Keratinocyte (primary cell): ENCODE measurements at regions not wholly inside any gene's neighbourhood (a gene's known extent, or its start where the extent isn't known, plus 50 kb on each side); places are given as distances from the start of the nearest gene placed in this dataset.
"Not testable (repeated sequence)": the region's sequence is repeated elsewhere in the genome, so short reads cannot be mapped to it uniquely, and the experiment has no call there.

Experiments used
- DNase-seq: peaks from one replicate; pipeline ENCODE4 v3.0.0-alpha.2; 2011; ENCODE audit warnings: low read depth, missing footprints, low spot score
- FAIRE-seq: peaks from 2 replicates; lab custom pipeline; 2011; peaks lifted over from hg19 to GRCh38; lab: Jason Lieb, UNC
- H2AFZ ChIP-seq: 2 replicates; pipeline ENCODE4 v1.6.0; 2012; ENCODE audit warnings: low read length, control low read depth, inconsistent platforms; ENCODE audit not compliant: control insufficient read depth
- H3K27ac ChIP-seq: 2 replicates; pipeline ENCODE4 v1.5.1; 2011; ENCODE audit warnings: low read length; ENCODE audit not compliant: control insufficient read depth, insufficient read depth
- H3K27me3 ChIP-seq: 3 replicates; pipeline ENCODE4 v1.6.0; 2011; ENCODE audit warnings: low read length; ENCODE audit not compliant: control insufficient read depth, insufficient read depth; ENCODE audit errors: extremely low read depth
- H3K36me3 ChIP-seq, 2 experiments: 2 replicates in 1 of 2; 3 replicates in 1 of 2; pipeline ENCODE4 v1.5.1; 2011; ENCODE audit warnings: low read length in 2 of 2, mild to moderate bottlenecking in 1 of 2; ENCODE audit not compliant: control insufficient read depth in 2 of 2, insufficient read depth in 2 of 2; ENCODE audit errors: extremely low read depth in 1 of 2
- H3K4me1 ChIP-seq: 3 replicates; pipeline ENCODE4 v1.5.1; 2011; ENCODE audit warnings: low read length; ENCODE audit not compliant: control insufficient read depth, insufficient read depth; ENCODE audit errors: extremely low read depth
- H3K4me2 ChIP-seq: 3 replicates; pipeline ENCODE4 v1.6.0; 2011; ENCODE audit warnings: low read depth, low read length; ENCODE audit not compliant: control insufficient read depth, insufficient read depth; ENCODE audit errors: extremely low read depth
- H3K4me3 ChIP-seq, 3 experiments: fragments of 200-600 bp in 1 of 3; sonication (generic) in 1 of 3; 2 replicates in 2 of 3; 3 replicates in 1 of 3; pipeline ENCODE4 v1.5.1; 2011 to 2016; ENCODE audit warnings: low read length in 3 of 3, mild to moderate bottlenecking in 3 of 3, control low read depth in 2 of 3, inconsistent platforms in 1 of 3, low read depth in 1 of 3, mixed read lengths in 1 of 3, mixed run types in 1 of 3, moderate library complexity in 1 of 3; ENCODE audit not compliant: control insufficient read depth in 2 of 3, insufficient read depth in 2 of 3; ENCODE audit errors: extremely low read depth in 1 of 3
- H3K79me2 ChIP-seq: 2 replicates; pipeline ENCODE4 v1.6.0; 2012; ENCODE audit warnings: low read length; ENCODE audit not compliant: control insufficient read depth, insufficient read depth
- H3K9ac ChIP-seq: 3 replicates; pipeline ENCODE4 v1.6.0; 2011; ENCODE audit warnings: low read length; ENCODE audit not compliant: control insufficient read depth, insufficient read depth; ENCODE audit errors: extremely low read depth
- H3K9me1 ChIP-seq: 3 replicates; pipeline ENCODE4 v1.6.0; 2011; ENCODE audit warnings: low read length; ENCODE audit not compliant: control insufficient read depth, insufficient read depth; ENCODE audit errors: extremely low read depth
- H3K9me3 ChIP-seq: 2 replicates; pipeline ENCODE4 v1.5.1; 2012; ENCODE audit warnings: low read depth, low read length; ENCODE audit not compliant: control insufficient read depth
- H4K20me1 ChIP-seq: 3 replicates; pipeline ENCODE4 v1.6.0; 2011; ENCODE audit warnings: low read length; ENCODE audit not compliant: control insufficient read depth, insufficient read depth; ENCODE audit errors: extremely low read depth
- EZH2 ChIP-seq: IDR thresholded peaks from one replicate; pipeline ENCODE4 v1.6.1; 2012; ENCODE audit warnings: inconsistent platforms, mild to moderate bottlenecking, low read length, moderate library complexity
- dilution Hi-C: fragments of 300-500 bp; cut with MboI; formaldehyde crosslinking; loops from one replicate; pipeline ENCODE4 v1.7.0; 2020; ENCODE audit warnings: low sequenced_read_pairs; ENCODE audit not compliant: extremely low pct_ligation_motif_present
- TF ChIP-seq, protein P1 (sequence below), 3 experiments: IDR thresholded peaks in 1 of 3; conservative IDR thresholded peaks in 1 of 3; optimal IDR thresholded peaks in 1 of 3; 2 replicates in 2 of 3; 3 replicates in 1 of 3; pipeline versions ENCODE3 to v1.5.1; 2011; ENCODE audit warnings: low read length in 3 of 3, mild to moderate bottlenecking in 3 of 3, moderate library complexity in 2 of 3, control low read depth in 1 of 3, inconsistent platforms in 1 of 3; ENCODE audit not compliant: insufficient read depth in 2 of 3; ENCODE audit errors: extremely low read depth in 1 of 3

DNA sequence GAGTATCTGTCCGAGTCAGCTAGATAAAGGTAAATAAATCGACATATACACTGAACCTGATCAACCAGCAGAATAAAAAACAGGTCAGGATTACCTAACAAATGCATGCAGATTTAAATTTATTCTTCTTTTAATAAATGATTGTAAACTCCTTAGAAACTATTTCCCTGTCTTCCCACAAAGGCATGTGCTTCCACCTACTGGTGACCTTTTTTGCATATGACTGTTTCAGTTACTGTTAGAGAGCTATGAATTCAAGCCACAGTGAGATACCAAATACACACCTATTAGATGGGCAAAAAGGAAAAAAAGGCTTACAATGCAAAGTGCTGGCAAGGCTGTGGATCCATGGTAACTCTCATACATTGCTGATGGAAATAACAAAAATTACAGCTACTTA, 957.4 kb upstream of the NCAM2 start:
- Histone ChIP-seq H3K36me3 (no peaks in the 10 kb centered on the region), H3K4me1 (no peaks in the 10 kb centered on the region), H3K9me1 (no peaks in the 10 kb centered on the region), H3K27me3 (no peaks in the 10 kb centered on the region), H2AFZ (no peak overlapping the region), H3K9ac (no peak overlapping the region), H4K20me1 (no peaks in the 10 kb centered on the region), H3K79me2 (no peaks in the 10 kb centered on the region), H3K27ac (no peak overlapping the region), H3K4me3 (no peak overlapping the region), H3K4me2 (no peak overlapping the region), H3K9me3 (peaks cover 9% of the 10 kb centered on the region)
- no peak for TF ChIP-seq EZH2
- TF ChIP-seq, protein P1, sequence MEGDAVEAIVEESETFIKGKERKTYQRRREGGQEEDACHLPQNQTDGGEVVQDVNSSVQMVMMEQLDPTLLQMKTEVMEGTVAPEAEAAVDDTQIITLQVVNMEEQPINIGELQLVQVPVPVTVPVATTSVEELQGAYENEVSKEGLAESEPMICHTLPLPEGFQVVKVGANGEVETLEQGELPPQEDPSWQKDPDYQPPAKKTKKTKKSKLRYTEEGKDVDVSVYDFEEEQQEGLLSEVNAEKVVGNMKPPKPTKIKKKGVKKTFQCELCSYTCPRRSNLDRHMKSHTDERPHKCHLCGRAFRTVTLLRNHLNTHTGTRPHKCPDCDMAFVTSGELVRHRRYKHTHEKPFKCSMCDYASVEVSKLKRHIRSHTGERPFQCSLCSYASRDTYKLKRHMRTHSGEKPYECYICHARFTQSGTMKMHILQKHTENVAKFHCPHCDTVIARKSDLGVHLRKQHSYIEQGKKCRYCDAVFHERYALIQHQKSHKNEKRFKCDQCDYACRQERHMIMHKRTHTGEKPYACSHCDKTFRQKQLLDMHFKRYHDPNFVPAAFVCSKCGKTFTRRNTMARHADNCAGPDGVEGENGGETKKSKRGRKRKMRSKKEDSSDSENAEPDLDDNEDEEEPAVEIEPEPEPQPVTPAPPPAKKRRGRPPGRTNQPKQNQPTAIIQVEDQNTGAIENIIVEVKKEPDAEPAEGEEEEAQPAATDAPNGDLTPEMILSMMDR (optimal IDR thresholded peaks at IDR 0.05 in 1 of 3, IDR thresholded peaks at IDR 0.05 in 1 of 3, conservative IDR thresholded peaks at IDR 0.05 in 1 of 3; ENCODE audit: extremely low read depth in 1 of 3, insufficient read depth in 2 of 3, low read length in 3 of 3), result no peak
- DNase-seq (no peak), FAIRE-seq (no peak)
- dilution Hi-C loops, result no loop called here

GRCh38 chr21:20045197-20045596, 953.0 kb upstream of the NCAM2 start:
- no peak overlapping the region for H3K27ac ChIP-seq
- H3K4me1 ChIP-seq, result no peaks in the 10 kb centered on the region
- TF ChIP-seq, protein P1 (optimal IDR thresholded peaks at IDR 0.05 in 1 of 3, IDR thresholded peaks at IDR 0.05 in 1 of 3, conservative IDR thresholded peaks at IDR 0.05 in 1 of 3; ENCODE audit: extremely low read depth in 1 of 3, insufficient read depth in 2 of 3, low read length in 3 of 3), result no peak
- no peak for TF ChIP-seq EZH2
- H3K27me3 ChIP-seq, result no peaks in the 10 kb centered on the region
- no peaks in the 10 kb centered on the region for H3K36me3 ChIP-seq
- dilution Hi-C loops, result no loop called here
- H3K4me3 ChIP-seq, result no peak overlapping the region
- H3K9me1 ChIP-seq, result no peaks in the 10 kb centered on the region
- H3K4me2 ChIP-seq, result no peak overlapping the region
- H3K9ac ChIP-seq, result no peak overlapping the region
- H4K20me1 ChIP-seq, result no peaks in the 10 kb centered on the region
- peaks cover 7% of the 10 kb centered on the region for H3K9me3 ChIP-seq
- DNase-seq (no peak), FAIRE-seq (no peak)
- no peak overlapping the region for H2AFZ ChIP-seq
- no peaks in the 10 kb centered on the region for H3K79me2 ChIP-seq

- dilution Hi-C loops, FAIRE-seq: not testable (repeated sequence)
Measured at GRCh38 chr21:20048130-20048837, 949.9 kb upstream of the NCAM2 start.

More at GRCh38 chr21:20048130-20048837, 949.9 kb upstream of the NCAM2 start:
- H3K9me1 ChIP-seq, H3K4me2 ChIP-seq, H3K79me2 ChIP-seq, H3K4me3 ChIP-seq, H4K20me1 ChIP-seq, DNase-seq, H3K27ac ChIP-seq, H3K36me3 ChIP-seq, H3K9me3 ChIP-seq, H2AFZ ChIP-seq, H3K27me3 ChIP-seq, H3K4me1 ChIP-seq, H3K9ac ChIP-seq: not testable (repeated sequence)
